Stomach (tissue), 8 donors: ENCODE measurements at regions not wholly inside any gene's neighbourhood (a gene's known extent, or its start where the extent isn't known, plus 50 kb on each side); places are given as distances from the start of the nearest gene placed in this dataset.
A peak's percentile ranks its signal among the peaks of the same experiment; 100 is the strongest.

Experiments
- DNase-seq, 2 donors: peaks; one replicate each; pipeline versions ENCODE4 v3.0.0 to v3.0.0-alpha.2; 2013 to 2019
- H3K27ac ChIP-seq, 5 donors: fragments of 200-600 bp in 4 of 5; sonication (generic) in 4 of 5; one replicate each; pipeline ENCODE4 v1.5.1; 2013 to 2019; ENCODE audit warnings: mild to moderate bottlenecking in 1 of 5, moderate library complexity in 1 of 5
- H3K27me3 ChIP-seq, 3 donors: fragments of 200-600 bp; sonication (generic); one replicate each; pipeline ENCODE4 v1.5.1; 2017 to 2019; ENCODE audit warnings: mixed run types in 1 of 3
- H3K36me3 ChIP-seq, 4 donors: fragments of 200-600 bp; sonication (generic); 1 replicate in 3 of 4; 2 replicates in 1 of 4; pipeline ENCODE4 v1.5.1; 2016 to 2019
- H3K4me1 ChIP-seq, 4 donors: fragments of 200-600 bp; sonication (generic); one replicate each; pipeline ENCODE4 v1.5.1; 2016 to 2019
- H3K4me3 ChIP-seq, 4 donors: fragments of 200-600 bp; sonication (generic) in 3 of 4; one replicate each; pipeline ENCODE4 v1.5.1; 2016 to 2019; ENCODE audit warnings: mild to moderate bottlenecking in 1 of 4
- H3K9me3 ChIP-seq, 4 donors: fragments of 200-600 bp; sonication (generic); one replicate each; pipeline ENCODE4 v1.5.1; 2016 to 2019
- CTCF ChIP-seq, 7 experiments: fragments of 450-650 bp in 4 of 7; fragments of 200-600 bp in 3 of 7; sonication (generic) in 3 of 7; IDR thresholded peaks; one replicate each; pipeline ENCODE4 v1.5.1; 2016 to 2019; ENCODE audit warnings: antibody characterized with exemption in 7 of 7, control low read depth in 2 of 7, mild to moderate bottlenecking in 1 of 7
- EP300 ChIP-seq: sonication (generic); formaldehyde crosslinking; IDR thresholded peaks from one replicate; pipeline ENCODE4 v1.6.1; 2017; ENCODE audit warnings: antibody characterized with exemption
- POLR2A ChIP-seq, 4 donors: fragments of 450-650 bp; IDR thresholded peaks; one replicate each; pipeline ENCODE4 v1.6.1; 2016; ENCODE audit warnings: antibody characterized with exemption in 4 of 4, control low read depth in 2 of 4, mild to moderate bottlenecking in 1 of 4, moderate library complexity in 1 of 4
- POLR2AphosphoS5 ChIP-seq, 3 donors: sonication (generic); formaldehyde crosslinking; IDR thresholded peaks; one replicate each; pipeline ENCODE4 v1.6.1; 2016; ENCODE audit warnings: antibody characterized with exemption in 3 of 3
- WGBS, 5 donors: extraction: QIAGEN DNeasy Blood & Tissue Kit in 3 of 5; methylation state at CpG; one replicate each; pipeline versions ENCODE4 v1.1.5 to v1.1.7; 2013 to 2018; 5-methylcytosine and 5-hydroxymethylcytosine counted together
- intact Hi-C: fragments of 100-400 bp; cut with DNase I; formaldehyde crosslinking; loops from one replicate; pipeline ENCODE4 v1.15.1; 2023; ENCODE audit warnings: low total_unique reads
- donor health status: healthy with polysubstance abuse.
- donor health status: Bipolar disorder and iron deficiency.
- donor health status: healthy.

GRCh38 chr14:38044710-38045109, 163.0 kb upstream of the SSTR1 start:
- Histone ChIP-seq H3K27ac (no peak overlapping the region), H3K4me1 (no peaks in the 10 kb centered on the region), H3K27me3 (no peaks in the 10 kb centered on the region), H3K4me3 (no peak overlapping the region), H3K36me3 (no peaks in the 10 kb centered on the region), H3K9me3 (no peaks in the 10 kb centered on the region)
- TF ChIP-seq CTCF (IDR thresholded peaks at IDR 0.05) (no peak), EP300 (no peak), POLR2AphosphoS5 (IDR thresholded peaks at IDR 0.05) (no peak), POLR2A (IDR thresholded peaks at IDR 0.05) (no peak)
- 86 to 93% (median 92%) methylated on average over 4 of the region's 4 CpGs for WGBS, 5 donors
- intact Hi-C loops = no loop called here
- DNase-seq = no peak

GRCh38 chr14:38045461-38045860, 162.2 kb upstream of the SSTR1 start:
- H3K4me3 ChIP-seq = no peak overlapping the region
- TF ChIP-seq CTCF (IDR thresholded peaks at IDR 0.05) (no peak), POLR2AphosphoS5 (IDR thresholded peaks at IDR 0.05) (no peak), POLR2A (IDR thresholded peaks at IDR 0.05) (no peak), EP300 (no peak)
- DNase-seq = no peak
- H3K4me1 ChIP-seq = no peaks in the 10 kb centered on the region
- no peaks in the 10 kb centered on the region for H3K27me3 ChIP-seq
- no peaks in the 10 kb centered on the region for H3K9me3 ChIP-seq
- no peak overlapping the region for H3K27ac ChIP-seq
- 89 to 97% (median 93%) methylated on average over 2 of the region's 2 CpGs for WGBS, 5 donors
- no peaks in the 10 kb centered on the region for H3K36me3 ChIP-seq
- intact Hi-C loops = no loop called here

- no peak for TF ChIP-seq CTCF (IDR thresholded peaks at IDR 0.05)
- TF ChIP-seq EP300 = no peak
- TF ChIP-seq POLR2AphosphoS5 (IDR thresholded peaks at IDR 0.05) = no peak
- no peak for TF ChIP-seq POLR2A (IDR thresholded peaks at IDR 0.05)
These were observed 161.5 kb upstream of the SSTR1 start for GRCh38 chr14:38046160-38046559.

GRCh38 chr14:38047195-38047902, 160.4 kb upstream of the SSTR1 start:
- Histone ChIP-seq H3K4me3 (no peak overlapping the region), H3K4me1 (no peaks in the 10 kb centered on the region), H3K27me3 (no peaks in the 10 kb centered on the region), H3K36me3 (no peaks in the 10 kb centered on the region), H3K27ac (peak overlapping the region in 1 of 5 donors; percentile 28), H3K9me3 (no peaks in the 10 kb centered on the region)
- WGBS, 5 donors = 42 to 66% (median 59%) methylated on average over 2 of the region's 2 CpGs
- no peak for TF ChIP-seq CTCF (IDR thresholded peaks at IDR 0.05)
- intact Hi-C loops = no loop called here
- DNase-seq = peak in 1 of 2 donors; percentile 45

More at GRCh38 chr14:38046160-38046559, 161.5 kb upstream of the SSTR1 start:
- Histone ChIP-seq H3K36me3 (no peaks in the 10 kb centered on the region), H3K27ac (no peak overlapping the region), H3K9me3 (no peaks in the 10 kb centered on the region), H3K27me3 (no peaks in the 10 kb centered on the region), H3K4me1 (no peaks in the 10 kb centered on the region), H3K4me3 (no peak overlapping the region)
- intact Hi-C loops = no loop called here
- WGBS, 5 donors = 89 to 98% (median 94%) methylated on average over 2 of the region's 2 CpGs
- DNase-seq = no peak
